GM12874 (cell line): ENCODE measurements at regions not wholly inside any gene's neighbourhood (a gene's known extent, or its start where the extent isn't known, plus 50 kb on each side); places are given as distances from the start of the nearest gene placed in this dataset.

Source experiments
- CTCF ChIP-seq: IDR thresholded peaks from 2 replicates; pipeline ENCODE4 v1.5.1; 2011; ENCODE audit warnings: low read depth, mild to moderate bottlenecking, control low read depth, low read length, moderate library complexity; ENCODE audit not compliant: insufficient read depth

GRCh38 chr20:6384956-6385486, 262.2 kb upstream of the FERMT1 start:
- TF ChIP-seq CTCF: no peak

GRCh38 chr20:6384380-6384779, 261.6 kb upstream of the FERMT1 start:
- no peak for TF ChIP-seq CTCF

GRCh38 chr20:6381887-6382286, 259.1 kb upstream of the FERMT1 start:
- TF ChIP-seq CTCF: no peak

- no peak for TF ChIP-seq CTCF
Measured at GRCh38 chr20:6362245-6362644, 239.4 kb upstream of the FERMT1 start.

- TF ChIP-seq CTCF: no peak
Measured at GRCh38 chr20:6360766-6361165, 237.9 kb upstream of the FERMT1 start.

GRCh38 chr20:6355754-6356451, 233.1 kb upstream of the FERMT1 start:
- no peak for TF ChIP-seq CTCF

- TF ChIP-seq CTCF: no peak
Measured at GRCh38 chr20:6348908-6349307, 226.1 kb upstream of the FERMT1 start.

GRCh38 chr20:6347916-6348315, 225.1 kb upstream of the FERMT1 start:
- no peak for TF ChIP-seq CTCF
